GM13976 (cell line): ENCODE measurements at regions not wholly inside any gene's neighbourhood (a gene's known extent, or its start where the extent isn't known, plus 50 kb on each side); places are given as distances from the start of the nearest gene placed in this dataset.

Experiments
- DNase-seq: peaks from one replicate; pipeline ENCODE4 v3.0.0; 2012; ENCODE audit warnings: low spot score
- in situ Hi-C: fragments of 300-500 bp; cut with MboI; formaldehyde crosslinking; loops from one replicate; pipeline ENCODE4 v1.12.0; 2022; ENCODE audit warnings: low sequenced_read_pairs, mixed read lengths, inconsistent platforms; ENCODE audit not compliant: unreplicated experiment
- TF ChIP-seq, protein P1 (sequence below): IDR thresholded peaks from 2 replicates; pipeline ENCODE4 v1.5.1; 2012; ENCODE audit warnings: borderline replicate concordance, mild to moderate bottlenecking; ENCODE audit not compliant: insufficient read depth; ENCODE audit errors: extremely low read depth, missing control alignments, control extremely low read depth

DNA sequence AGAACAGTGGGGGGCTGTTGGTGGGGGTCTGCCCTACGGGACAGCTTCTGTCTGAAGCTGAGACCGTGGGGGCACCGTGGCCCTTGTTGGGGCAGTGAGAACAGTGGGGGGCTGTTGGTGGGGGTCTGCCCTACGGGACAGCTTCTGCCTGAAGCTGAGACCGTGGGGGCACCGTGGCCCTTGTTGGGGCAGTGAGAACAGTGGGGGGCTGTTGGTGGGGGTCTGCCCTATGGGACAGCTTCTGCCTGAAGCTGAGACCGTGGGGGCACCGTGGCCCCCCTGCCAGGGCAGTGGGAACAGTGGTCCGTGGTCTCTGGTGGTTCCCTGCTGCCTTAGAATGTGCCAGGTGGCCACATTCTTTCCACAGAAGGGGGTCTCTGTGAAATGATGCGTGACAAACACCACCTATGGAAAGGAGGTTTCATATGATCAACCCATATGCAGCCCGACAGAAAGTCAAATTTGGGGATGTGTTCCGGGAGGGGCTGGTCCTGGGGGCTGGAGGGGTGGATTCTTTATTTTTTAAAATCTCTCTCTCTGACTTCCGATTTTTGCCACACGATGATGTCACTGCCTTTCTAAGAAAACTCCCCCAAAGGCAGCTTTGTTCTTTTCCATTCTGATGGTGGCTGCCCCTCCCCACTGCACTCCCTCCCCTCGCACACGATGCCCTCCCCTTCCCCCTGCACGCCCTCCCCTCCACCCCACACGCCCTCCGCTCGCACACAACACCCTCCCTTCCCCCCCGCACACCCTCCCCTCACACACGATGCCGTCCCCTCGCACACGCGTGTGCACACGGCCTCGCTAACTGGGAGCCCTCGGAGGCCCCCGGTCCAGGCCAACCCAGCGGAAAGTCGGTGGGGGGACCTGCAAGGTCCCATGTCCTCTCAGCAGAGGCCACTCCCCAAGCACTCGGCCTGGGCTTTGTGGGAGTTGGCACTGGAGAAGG, 1186.5 kb downstream of the BRD1 start:
- DNase-seq, result no peak
- in situ Hi-C loops, result no loop called here
- TF ChIP-seq, protein P1, sequence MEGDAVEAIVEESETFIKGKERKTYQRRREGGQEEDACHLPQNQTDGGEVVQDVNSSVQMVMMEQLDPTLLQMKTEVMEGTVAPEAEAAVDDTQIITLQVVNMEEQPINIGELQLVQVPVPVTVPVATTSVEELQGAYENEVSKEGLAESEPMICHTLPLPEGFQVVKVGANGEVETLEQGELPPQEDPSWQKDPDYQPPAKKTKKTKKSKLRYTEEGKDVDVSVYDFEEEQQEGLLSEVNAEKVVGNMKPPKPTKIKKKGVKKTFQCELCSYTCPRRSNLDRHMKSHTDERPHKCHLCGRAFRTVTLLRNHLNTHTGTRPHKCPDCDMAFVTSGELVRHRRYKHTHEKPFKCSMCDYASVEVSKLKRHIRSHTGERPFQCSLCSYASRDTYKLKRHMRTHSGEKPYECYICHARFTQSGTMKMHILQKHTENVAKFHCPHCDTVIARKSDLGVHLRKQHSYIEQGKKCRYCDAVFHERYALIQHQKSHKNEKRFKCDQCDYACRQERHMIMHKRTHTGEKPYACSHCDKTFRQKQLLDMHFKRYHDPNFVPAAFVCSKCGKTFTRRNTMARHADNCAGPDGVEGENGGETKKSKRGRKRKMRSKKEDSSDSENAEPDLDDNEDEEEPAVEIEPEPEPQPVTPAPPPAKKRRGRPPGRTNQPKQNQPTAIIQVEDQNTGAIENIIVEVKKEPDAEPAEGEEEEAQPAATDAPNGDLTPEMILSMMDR, result no peak

DNA sequence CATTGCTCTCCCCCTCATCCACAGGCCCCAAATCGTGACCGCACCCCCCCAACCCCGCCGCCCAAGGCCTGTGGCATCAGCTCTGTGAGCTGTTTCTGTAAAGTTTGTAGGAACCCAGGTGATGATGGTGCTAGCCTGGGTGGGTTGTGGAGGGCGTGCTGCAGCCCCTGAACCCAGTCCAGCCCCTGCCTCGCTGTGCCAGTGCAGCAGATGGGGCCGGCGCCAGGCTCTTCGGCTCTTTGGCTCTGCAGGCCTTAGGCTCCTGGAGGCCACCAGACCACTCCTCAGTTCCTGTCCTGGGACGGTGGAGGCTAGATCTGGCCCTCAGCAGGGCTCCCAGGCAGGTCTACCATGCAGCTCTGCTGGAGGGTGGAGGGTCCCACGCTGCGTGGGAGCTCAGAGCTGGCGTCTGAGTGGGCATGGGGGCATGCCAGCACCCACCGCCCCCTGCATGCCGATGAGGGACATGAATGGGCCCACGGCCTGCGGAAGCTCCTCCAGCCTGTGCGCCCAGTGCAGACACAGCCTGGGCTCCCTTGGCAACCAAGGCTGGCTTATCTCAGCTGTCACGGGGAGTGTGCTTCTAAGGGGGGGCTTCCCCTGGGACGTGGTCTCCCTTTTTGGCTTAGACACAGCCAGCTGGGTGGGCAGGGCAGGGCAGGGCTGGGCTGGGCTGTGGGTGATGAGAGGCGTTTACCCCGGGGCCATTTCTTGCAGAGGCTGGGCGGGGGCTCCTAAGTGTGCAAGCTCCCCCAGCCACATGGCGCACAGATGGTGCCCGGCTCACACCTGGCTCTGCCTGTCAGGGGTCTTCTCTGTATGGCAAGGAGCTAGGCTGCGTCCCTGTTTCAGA, 1187.6 kb downstream of the BRD1 start:
- in situ Hi-C loops, result no loop called here
- TF ChIP-seq, protein P1, result no peak
- no peak for DNase-seq

DNA sequence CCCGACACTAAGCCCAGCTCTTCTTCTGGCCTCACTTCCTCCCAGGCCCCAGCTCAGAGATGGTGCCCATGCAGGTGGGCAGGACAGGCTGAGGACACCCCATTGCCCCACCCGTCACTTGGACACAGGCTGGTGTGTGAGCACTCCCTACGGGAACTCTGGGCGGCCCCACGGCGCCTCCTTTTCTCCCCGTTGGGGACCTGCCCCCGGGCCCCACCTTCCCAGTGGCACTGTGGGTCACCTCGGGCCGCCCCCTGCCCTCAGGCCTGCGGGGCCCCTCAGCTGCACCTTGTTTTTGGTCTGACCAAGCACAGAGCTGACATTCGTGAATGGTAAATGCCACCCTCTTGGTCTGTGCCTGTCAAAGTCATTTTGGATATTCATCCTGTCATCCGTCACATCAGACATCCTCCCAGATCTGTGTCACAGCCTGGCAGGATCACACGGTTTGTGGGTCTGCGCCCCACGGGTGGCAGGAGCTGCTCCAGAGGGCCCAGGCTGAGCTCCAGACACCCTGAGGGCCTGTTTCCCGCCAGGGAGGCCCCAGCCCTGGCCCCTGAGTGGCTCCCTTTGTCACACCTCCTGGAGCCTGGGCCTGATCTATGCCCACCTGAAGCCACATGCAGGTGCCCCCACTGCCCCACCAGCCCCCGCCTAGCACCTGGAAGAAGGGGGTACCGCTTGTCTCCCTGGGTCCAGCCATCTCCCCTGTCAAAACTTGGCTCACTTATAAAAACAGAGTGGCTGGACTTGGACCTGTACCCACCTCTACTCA, 1188.5 kb downstream of the BRD1 start:
- DNase-seq, result no peak
- in situ Hi-C loops, result no loop called here
- TF ChIP-seq, protein P1, result no peak

DNA sequence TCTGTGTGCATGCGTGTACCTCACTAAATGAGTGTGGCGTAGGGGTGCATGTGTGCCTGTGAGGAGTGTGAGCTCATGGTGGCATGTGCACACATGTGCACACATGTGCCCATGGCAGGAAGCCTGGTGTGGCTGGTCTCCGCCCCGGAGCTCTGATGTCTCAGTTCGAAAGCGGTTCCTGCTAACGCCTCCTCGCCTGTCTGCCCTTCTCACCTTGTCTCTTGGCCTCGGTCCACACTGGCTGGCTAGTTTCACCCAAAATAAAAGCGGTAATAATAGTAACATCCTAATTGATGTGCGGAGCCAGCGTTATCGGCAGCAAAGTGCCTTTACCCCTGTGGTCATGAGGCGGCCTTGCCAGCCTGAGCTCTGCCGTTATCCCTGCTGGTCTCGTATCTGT, 1190.4 kb downstream of the BRD1 start:
- DNase-seq, result no peak
- TF ChIP-seq, protein P1, result no peak
- in situ Hi-C loops, result no loop called here

DNA sequence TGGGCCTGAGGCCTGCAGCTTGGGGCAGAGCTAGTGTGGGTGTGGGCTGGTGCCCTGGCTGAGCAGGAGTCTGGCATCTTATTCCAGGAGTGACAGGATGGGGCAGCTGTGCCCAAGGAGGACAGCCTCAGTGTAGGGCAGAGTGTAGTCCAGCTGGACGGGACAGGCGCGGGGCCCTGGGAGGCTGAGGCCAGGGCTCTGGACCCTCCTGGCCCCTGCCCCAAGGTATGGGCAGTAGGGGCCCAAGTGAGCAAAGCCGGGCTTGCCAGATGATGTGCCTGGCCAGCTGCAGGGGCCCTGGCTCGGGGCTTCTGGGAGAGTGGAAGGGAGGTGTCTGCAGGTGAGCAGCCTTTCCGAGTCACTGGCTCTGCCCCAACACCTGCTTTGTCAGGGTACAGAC, 1190.9 kb downstream of the BRD1 start:
- in situ Hi-C loops, result no loop called here
- TF ChIP-seq, protein P1, result no peak
- no peak for DNase-seq

DNA sequence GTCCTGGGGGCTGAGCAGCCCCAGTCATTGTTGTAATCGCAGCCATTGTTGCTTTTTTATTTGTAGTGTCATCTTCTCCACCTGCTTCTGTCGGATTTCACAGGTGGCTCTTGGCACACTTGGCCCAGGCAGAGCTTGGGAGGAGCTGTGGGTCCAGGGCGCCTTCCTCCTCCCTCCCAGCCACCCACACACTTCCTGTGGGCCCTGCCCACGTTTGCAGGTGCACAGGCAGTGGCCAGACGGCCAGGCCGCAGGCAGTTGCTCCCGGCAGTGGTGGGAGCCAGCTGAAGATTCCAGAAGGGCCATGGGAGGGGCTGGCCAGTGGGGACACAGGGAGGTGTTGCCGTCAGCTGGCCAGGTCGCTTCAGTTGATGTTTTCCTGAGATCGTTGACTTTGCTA, 1191.9 kb downstream of the BRD1 start:
- DNase-seq, result no peak
- TF ChIP-seq, protein P1, result no peak
- in situ Hi-C loops, result no loop called here
